NB4 (cell line): ENCODE measurements at regions not wholly inside any gene's neighbourhood (a gene's known extent, or its start where the extent isn't known, plus 50 kb on each side); places are given as distances from the start of the nearest gene placed in this dataset.

Experiments
- DNase-seq: peaks from one replicate; pipeline ENCODE4 v3.0.0; 2010; ENCODE audit warnings: low read depth
- H3K4me3 ChIP-seq: one replicate; pipeline ENCODE4 v1.5.1; 2011; ENCODE audit warnings: mild to moderate bottlenecking, low read depth, low read length, moderate library complexity
- CTCF ChIP-seq: IDR thresholded peaks from one replicate; pipeline ENCODE4 v1.5.1; 2012; ENCODE audit warnings: low read depth, low read length
- MAX ChIP-seq: IDR thresholded peaks from 2 replicates; pipeline ENCODE4 v1.6.1; 2011; ENCODE audit warnings: low read depth, low read length
- MYC ChIP-seq: IDR thresholded peaks from 2 replicates; pipeline ENCODE4 v1.6.1; 2011; ENCODE audit warnings: low read depth, low read length
- POLR2A ChIP-seq: IDR thresholded peaks from 2 replicates; pipeline ENCODE4 v1.6.1; 2011; ENCODE audit warnings: mild to moderate bottlenecking; ENCODE audit not compliant: insufficient read length; ENCODE audit errors: extremely low read depth

GRCh38 chr2:185318271-185318724 is 420.3 kb upstream of the FSIP2 start:
- no peak for TF ChIP-seq MYC
- no peak for TF ChIP-seq MAX
- no peak for TF ChIP-seq CTCF
- no peak for TF ChIP-seq POLR2A
- no peak for DNase-seq

GRCh38 chr2:185335879-185336278 is 402.7 kb upstream of the FSIP2 start:
- no peak overlapping the region for H3K4me3 ChIP-seq
- no peak for DNase-seq
- no peak for TF ChIP-seq MYC
- TF ChIP-seq MAX = no peak

More at GRCh38 chr2:185318271-185318724, 420.3 kb upstream of the FSIP2 start:
- no peak overlapping the region for H3K4me3 ChIP-seq

GRCh38 chr2:185337033-185337432 is 401.6 kb upstream of the FSIP2 start:
- no peak for DNase-seq
- no peak overlapping the region for H3K4me3 ChIP-seq
- no peak for TF ChIP-seq POLR2A
- no peak for TF ChIP-seq CTCF
- no peak for TF ChIP-seq MYC
- TF ChIP-seq MAX = no peak

GRCh38 chr2:185338104-185338503 is 400.5 kb upstream of the FSIP2 start:
- no peak for TF ChIP-seq POLR2A
- TF ChIP-seq MAX = no peak
- no peak for TF ChIP-seq MYC
- TF ChIP-seq CTCF = no peak

GRCh38 chr2:185347445-185347844 is 391.2 kb upstream of the FSIP2 start:
- no peak for TF ChIP-seq POLR2A
- TF ChIP-seq CTCF = no peak
- no peak for TF ChIP-seq MYC
- TF ChIP-seq MAX = no peak
- no peak for DNase-seq
- no peak overlapping the region for H3K4me3 ChIP-seq

More at GRCh38 chr2:185338104-185338503, 400.5 kb upstream of the FSIP2 start:
- no peak for DNase-seq
- H3K4me3 ChIP-seq = no peak overlapping the region

- no peak for TF ChIP-seq MYC
- TF ChIP-seq MAX = no peak
- TF ChIP-seq POLR2A = no peak
- TF ChIP-seq CTCF = no peak
- no peak for DNase-seq
- H3K4me3 ChIP-seq = no peak overlapping the region
Observed at GRCh38 chr2:185360776-185361175, 377.8 kb upstream of the FSIP2 start.
